HCT116 (cell line): ENCODE measurements at regions not wholly inside any gene's neighbourhood (a gene's known extent, or its start where the extent isn't known, plus 50 kb on each side); places are given as distances from the start of the nearest gene placed in this dataset.
"Not testable (repeated sequence)": the region's sequence is repeated elsewhere in the genome, so short reads cannot be mapped to it uniquely, and the experiment has no call there.

ENCODE experiments used
- ATAC-seq: fragments of 200-7000 bp; cut with Tn5 transposase; 2 replicates; pipeline ENCODE4 v1.9.1; 2020; ENCODE audit warnings: mild to moderate bottlenecking, moderate library complexity
- BruUV-seq: library from RNA; stranded (reverse); fragments of 400-500 nt; replicated peaks from 2 replicates; lab custom pipeline; 2021; lab: Mats Ljungman, UMichigan
- CTCF ChIA-PET: fragments of 300-600 bp; sonication (Branson Sonifier 250); formaldehyde crosslinking; loops from one replicate; lab custom pipeline; 2021; ENCODE audit warnings: antibody characterized with exemption; lab: Charles Lee
- POLR2A ChIA-PET: fragments of 300-600, 350-600 bp; sonication (Branson Sonifier 250); formaldehyde crosslinking; loops from one replicate; lab custom pipeline; 2021; ENCODE audit warnings: antibody characterized with exemption; lab: Charles Lee
- RAD21 ChIA-PET, 2 experiments: fragments of 300-600 bp; sonication (Branson Sonifier 250); formaldehyde crosslinking; loops; one replicate each; lab custom pipeline; 2023; ENCODE audit warnings: low total read pairs in 2 of 2; ENCODE audit not compliant: uncharacterized antibody in 2 of 2, unreplicated experiment in 2 of 2, low non-redundant PET in 1 of 2; lab: Charles Lee
- DNase-seq: peaks from one replicate; pipeline ENCODE4 v3.0.0-alpha.2; 2010; ENCODE audit warnings: low read depth, low spot score
- H2AFZ ChIP-seq: fragments of 200-600 bp; shearing (Covaris generic), sonication (generic); 2 replicates; pipeline ENCODE4 v1.6.1; 2017; ENCODE audit warnings: low read depth, mixed run types, mixed read lengths, antibody characterized with exemption, low read length; ENCODE audit not compliant: poor library complexity, severe bottlenecking
- H3K27ac ChIP-seq: 2 replicates; pipeline ENCODE4 v1.5.1; 2012; ENCODE audit warnings: low read depth, low read length
- H3K27me3 ChIP-seq: fragments of 200-600 bp; sonication (generic); 2 replicates; pipeline ENCODE4 v1.6.1; 2016; ENCODE audit warnings: mixed run types, low read length, mixed read lengths; ENCODE audit not compliant: insufficient read depth
- H3K36me3 ChIP-seq, 2 experiments: fragments of 200-500 bp in 1 of 2; fragments of 200-600 bp in 1 of 2; sonication (Bioruptor generic) in 1 of 2; sonication (generic) in 1 of 2; 2 replicates each; pipeline versions ENCODE4 v1.5.1 to v1.6.1; 2014 to 2016; ENCODE audit warnings: low read length in 2 of 2, inconsistent platforms in 1 of 2, mixed read lengths in 1 of 2, mixed run types in 1 of 2; ENCODE audit not compliant: insufficient read depth in 2 of 2, control insufficient read depth in 1 of 2
- H3K4me1 ChIP-seq, 2 experiments: fragments of 200-600 bp in 1 of 2; sonication (generic) in 1 of 2; 2 replicates each; pipeline versions ENCODE4 v1.5.1 to v1.6.1; 2012 to 2017; ENCODE audit warnings: low read length in 2 of 2, inconsistent platforms in 1 of 2, mild to moderate bottlenecking in 1 of 2, mixed read lengths in 1 of 2, mixed run types in 1 of 2, moderate library complexity in 1 of 2; ENCODE audit not compliant: insufficient read depth in 2 of 2, control insufficient read depth in 1 of 2
- H3K4me2 ChIP-seq: fragments of 200-600 bp; sonication (generic); 2 replicates; pipeline ENCODE4 v1.6.1; 2017; ENCODE audit warnings: mixed run types, low read length, mixed read lengths
- H3K4me3 ChIP-seq, 2 experiments: fragments of 200-600 bp in 1 of 2; sonication (generic) in 1 of 2; replicated peaks in 1 of 2; 2 replicates each; pipeline ENCODE4 v1.5.1; 2011 to 2016; ENCODE audit warnings: low read length in 2 of 2, control low read depth in 1 of 2, low read depth in 1 of 2, mild to moderate bottlenecking in 1 of 2, mixed read lengths in 1 of 2, mixed run types in 1 of 2
- H3K79me2 ChIP-seq: fragments of 200-600 bp; sonication (generic); 2 replicates; pipeline ENCODE4 v1.6.1; 2017; ENCODE audit warnings: mild to moderate bottlenecking, mixed run types, low read length, moderate library complexity, mixed read lengths; ENCODE audit not compliant: insufficient read depth
- H3K9ac ChIP-seq: fragments of 200-600 bp; sonication (generic); 2 replicates; pipeline ENCODE4 v1.6.1; 2016; ENCODE audit warnings: low read length, mixed read lengths
- H3K9me2 ChIP-seq: fragments of 200-600 bp; sonication (generic), shearing (Covaris generic); 2 replicates; pipeline ENCODE4 v1.6.1; 2017; ENCODE audit warnings: mixed run types, mild to moderate bottlenecking, moderate library complexity; ENCODE audit not compliant: insufficient read depth
- H3K9me3 ChIP-seq, 2 experiments: fragments of 200-500 bp in 1 of 2; fragments of 200-600 bp in 1 of 2; sonication (Bioruptor generic) in 1 of 2; sonication (generic) in 1 of 2; 2 replicates each; pipeline ENCODE4 v1.6.1; 2014 to 2017; ENCODE audit warnings: low read length in 2 of 2, mixed read lengths in 2 of 2, inconsistent platforms in 1 of 2, low read depth in 1 of 2, mild to moderate bottlenecking in 1 of 2, mixed run types in 1 of 2, moderate library complexity in 1 of 2; ENCODE audit not compliant: control insufficient read depth in 1 of 2, insufficient read depth in 1 of 2
- H4K20me1 ChIP-seq: fragments of 200-600 bp; sonication (generic), shearing (Covaris generic); 2 replicates; pipeline ENCODE4 v1.6.1; 2017; ENCODE audit warnings: mixed run types, mild to moderate bottlenecking, moderate library complexity; ENCODE audit not compliant: insufficient read depth
- POLR2AphosphoS5 ChIP-seq: IDR thresholded peaks from 2 replicates; pipeline ENCODE4 v1.6.1; 2011; ENCODE audit warnings: mild to moderate bottlenecking, low read depth, low read length, moderate library complexity
- intact Hi-C: fragments of 100-400 bp; cut with micrococcal nuclease; formaldehyde crosslinking; loops from 2 replicates; pipeline ENCODE4 v1.10.0; 2022
- TF ChIP-seq, protein P1 (sequence below): IDR thresholded peaks from 2 replicates; pipeline ENCODE4 v1.6.1; 2012

DNA sequence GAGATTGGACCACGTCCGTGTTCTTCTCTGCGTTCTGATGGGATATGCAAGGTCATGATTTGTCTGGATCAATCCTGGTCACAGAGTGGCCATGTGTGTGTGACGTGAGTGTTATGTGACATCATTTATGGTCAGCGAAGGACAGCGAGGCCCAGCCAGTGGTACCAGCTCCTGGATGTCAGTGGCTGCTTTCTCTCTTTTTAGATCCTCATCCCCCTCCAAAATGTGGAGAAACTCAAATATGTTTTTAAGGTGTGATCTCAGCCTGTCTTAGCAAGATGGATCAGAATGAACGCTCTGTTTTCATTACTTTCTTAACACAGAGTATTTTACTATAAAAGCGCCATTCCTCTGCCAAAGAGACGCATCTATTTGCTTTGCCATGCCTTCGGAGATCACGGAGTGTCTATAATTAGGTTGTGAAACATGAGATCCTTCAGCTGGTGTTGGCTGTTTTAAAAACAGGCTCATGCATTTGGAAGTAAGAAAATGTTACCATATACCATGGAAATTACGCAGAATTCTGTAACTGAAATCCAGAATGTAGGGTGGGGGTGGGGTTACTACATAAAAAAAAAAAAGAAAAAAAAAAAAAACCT, 245.5 kb upstream of the TCERG1L start (continued):
- TF ChIP-seq POLR2AphosphoS5 = no peak

DNA sequence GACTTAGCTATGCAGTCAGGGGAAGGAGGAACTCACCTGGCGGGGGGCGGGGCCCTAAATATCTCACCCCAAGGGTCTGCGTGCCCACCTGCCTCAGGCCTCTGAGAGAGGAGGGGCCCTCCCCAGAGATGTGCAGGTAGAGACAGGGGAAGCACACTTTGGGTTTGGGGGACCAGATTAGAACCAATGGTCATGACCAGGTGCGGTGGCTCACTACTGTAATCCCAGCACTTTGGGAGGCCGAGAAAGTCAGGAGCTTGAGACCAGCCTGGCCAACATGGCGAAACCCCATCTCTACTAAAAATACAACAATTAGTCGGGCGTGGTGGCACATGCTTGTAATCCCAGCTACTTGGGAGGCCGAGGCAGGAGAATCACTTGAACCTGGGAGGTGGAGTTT, 246.4 kb upstream of the TCERG1L start:
- CTCF ChIA-PET, DNase-seq, H3K36me3 ChIP-seq, H3K4me2 ChIP-seq, H3K4me3 ChIP-seq, POLR2A ChIA-PET, H3K4me1 ChIP-seq, H4K20me1 ChIP-seq, RAD21 ChIA-PET, H3K9me2 ChIP-seq, BruUV-seq, intact Hi-C loops, H3K27ac ChIP-seq, H2AFZ ChIP-seq, ATAC-seq, H3K9ac ChIP-seq, H3K9me3 ChIP-seq, H3K79me2 ChIP-seq: not testable (repeated sequence)
- 0 out of 2 replicates have a peak, but pooled peaks cover 13% of the 10 kb centered on the region for H3K27me3 ChIP-seq

DNA sequence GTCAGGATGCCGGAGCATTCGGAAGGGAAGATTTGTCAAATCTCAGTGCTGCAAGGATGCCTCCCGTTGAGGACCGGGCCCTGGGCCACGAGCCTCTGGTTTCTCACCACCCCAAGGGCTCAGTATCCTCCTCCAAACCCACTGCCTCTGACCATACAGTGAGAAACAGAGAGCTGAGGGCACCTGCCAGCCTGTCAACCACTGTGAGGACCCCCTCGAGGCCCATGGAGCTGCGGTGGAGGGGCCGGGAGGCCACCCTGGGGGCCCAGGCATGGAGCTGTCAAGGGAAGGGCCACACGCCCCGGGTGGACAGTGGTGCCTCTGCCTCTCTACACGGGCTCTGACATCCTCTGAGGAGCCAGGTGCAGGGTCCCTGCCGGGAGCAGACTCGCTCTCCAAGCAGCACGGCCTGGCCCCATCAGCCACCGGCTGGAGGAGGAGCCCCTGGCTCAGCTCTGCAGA, 248.0 kb upstream of the TCERG1L start:
- Histone ChIP-seq H3K4me2 (no peak overlapping the region), H2AFZ (no peak overlapping the region), H3K9me3 (no peaks in the 10 kb centered on the region), H3K27me3 (0 out of 2 replicates have a peak, but pooled peaks cover 13% of the 10 kb centered on the region), H3K79me2 (no peaks in the 10 kb centered on the region), H3K4me1 (no peaks in the 10 kb centered on the region), H3K9me2 (no peaks in the 10 kb centered on the region), H3K36me3 (no peaks in the 10 kb centered on the region), H3K4me3 (no peak overlapping the region), H4K20me1 (no peaks in the 10 kb centered on the region)
- ChIA-PET POLR2A (no interaction called here), CTCF (no interaction called here)
- no TSS peak for BruUV-seq
- intact Hi-C loops = no loop called here
- DNase-seq (no peak), ATAC-seq (no peak)
- TF ChIP-seq, protein P1, sequence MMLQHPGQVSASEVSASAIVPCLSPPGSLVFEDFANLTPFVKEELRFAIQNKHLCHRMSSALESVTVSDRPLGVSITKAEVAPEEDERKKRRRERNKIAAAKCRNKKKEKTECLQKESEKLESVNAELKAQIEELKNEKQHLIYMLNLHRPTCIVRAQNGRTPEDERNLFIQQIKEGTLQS = no peak
- TF ChIP-seq, all 23 proteins: peak for 0
- RAD21 ChIA-PET = no interaction called here
- Histone ChIP-seq H3K9ac (no peak overlapping the region), H3K27ac (no peak overlapping the region)
